ENCODE measurements at regions not wholly inside any gene's neighbourhood (a gene's known extent, or its start where the extent isn't known, plus 50 kb on each side); places are given as distances from the start of the nearest gene placed in this dataset.
"Not testable (repeated sequence)": the region's sequence is repeated elsewhere in the genome, so short reads cannot be mapped to it uniquely, and the experiment has no call there.

GRCh38 chr20:18876394-18876793, 62.8 kb downstream of the SCP2D1 start:
- DNase-seq; H3K4me1 ChIP-seq (ENCODE audit: control insufficient read depth, insufficient read depth, low read length); H3K27ac ChIP-seq (ENCODE audit: low read length); H3K9me3 ChIP-seq (ENCODE audit: control insufficient read depth, low read length); H3K4me3 ChIP-seq (ENCODE audit: low read length); ATAC-seq; H3K27me3 ChIP-seq (ENCODE audit: control insufficient read depth, insufficient read depth); intact Hi-C loops (cut with DNase I): not testable (repeated sequence)

GRCh38 chr20:18879262-18879661, 65.7 kb downstream of the SCP2D1 start:
- no peaks in the 10 kb centered on the region for H3K27me3 ChIP-seq (ENCODE audit: control insufficient read depth, insufficient read depth)
- 51% methylated on average over 2 of the region's 2 CpGs for WGBS
- no peak overlapping the region for H3K27ac ChIP-seq (ENCODE audit: low read length)
- intact Hi-C loops (cut with DNase I): no loop called here
- no peak for ATAC-seq
- DNase-seq: no peak
- no peak overlapping the region for H3K4me3 ChIP-seq (ENCODE audit: low read length)
- H3K9me3 ChIP-seq (ENCODE audit: control insufficient read depth, low read length): no peaks in the 10 kb centered on the region
- H3K4me1 ChIP-seq (ENCODE audit: control insufficient read depth, insufficient read depth, low read length): no peaks in the 10 kb centered on the region

DNA sequence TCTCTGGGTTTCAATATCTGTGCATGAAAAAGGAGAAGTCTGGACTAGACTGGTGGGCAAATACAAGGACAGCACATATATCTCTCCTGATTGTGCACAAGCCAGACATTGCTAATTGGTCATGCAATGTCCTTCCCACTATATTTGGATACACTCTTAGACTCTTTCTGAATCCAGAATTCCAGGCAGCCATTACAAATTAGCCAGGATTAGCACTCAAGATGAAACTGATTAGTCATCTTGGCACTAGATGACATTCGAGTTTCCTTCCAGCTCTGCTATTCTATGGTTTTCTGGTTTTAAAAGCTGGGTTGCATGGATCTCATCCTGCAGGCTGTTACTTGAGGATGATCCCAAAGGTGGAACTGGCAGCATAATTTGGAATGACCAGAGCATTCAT, 73.2 kb downstream of the SCP2D1 start:
- ATAC-seq: no peak
- no peak for DNase-seq
- intact Hi-C loops (cut with DNase I): no loop called here
- WGBS: 64% methylated on average over 1 of the region's 1 CpG
- Histone ChIP-seq H3K9me3 (ENCODE audit: control insufficient read depth, low read length) (no peaks in the 10 kb centered on the region), H3K4me1 (ENCODE audit: control insufficient read depth, insufficient read depth, low read length) (no peaks in the 10 kb centered on the region), H3K4me3 (ENCODE audit: low read length) (no peak overlapping the region), H3K27me3 (ENCODE audit: control insufficient read depth, insufficient read depth) (no peaks in the 10 kb centered on the region), H3K27ac (ENCODE audit: low read length) (no peak overlapping the region)

DNA sequence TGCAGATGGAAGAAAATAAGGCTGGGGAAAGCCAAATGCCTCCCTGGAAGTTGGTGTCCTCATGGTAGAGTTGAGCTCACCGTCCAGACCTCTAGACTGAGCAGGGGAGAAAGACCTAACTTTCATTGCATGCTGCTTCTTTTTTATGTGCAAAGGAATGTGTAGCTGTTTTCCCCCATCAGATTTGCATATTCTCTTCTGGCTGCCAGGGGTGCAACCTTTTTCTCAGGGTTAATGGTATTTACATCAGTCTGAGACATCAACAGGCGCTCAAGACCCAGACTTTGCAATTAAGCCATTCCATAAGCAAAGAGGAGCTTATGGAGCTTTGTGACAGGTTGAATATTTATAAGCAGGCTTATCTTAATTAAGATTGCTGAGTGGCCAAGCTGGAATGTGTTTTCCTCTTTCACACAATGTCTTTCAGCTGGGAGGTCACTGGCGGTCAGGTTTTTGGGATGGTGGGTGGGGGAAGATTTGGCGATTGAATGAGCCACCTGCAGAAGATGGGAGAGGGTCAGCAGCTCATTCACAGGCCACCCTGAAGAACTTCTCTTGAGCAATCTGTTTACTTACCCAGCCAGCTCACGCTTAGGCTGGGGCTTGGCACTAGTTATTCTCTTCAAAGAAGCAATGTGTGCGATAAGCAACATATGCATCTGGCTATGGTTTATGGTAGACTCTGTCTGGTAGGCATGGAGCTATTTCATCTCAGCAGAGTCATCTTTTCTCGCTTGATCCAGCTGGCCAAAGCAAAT, 88.6 kb downstream of the SCP2D1 start:
- H3K4me1 ChIP-seq (ENCODE audit: control insufficient read depth, insufficient read depth, low read length): no peaks in the 10 kb centered on the region
- intact Hi-C loops (cut with DNase I): loop anchor here in 1 of 4 donors (10.0 kb wide), 1 partner anchor 753 kb away; no protein-coding TSS in a partner anchor
- H3K9me3 ChIP-seq (ENCODE audit: control insufficient read depth, low read length): no peaks in the 10 kb centered on the region
- WGBS: 69% methylated on average over 7 of the region's 7 CpGs
- H3K4me3 ChIP-seq (ENCODE audit: low read length): no peak overlapping the region
- no peaks in the 10 kb centered on the region for H3K27me3 ChIP-seq (ENCODE audit: control insufficient read depth, insufficient read depth)
- DNase-seq (no peak), ATAC-seq (no peak)
- H3K27ac ChIP-seq (ENCODE audit: low read length): no peak overlapping the region

- no peak overlapping the region for H3K4me3 ChIP-seq (ENCODE audit: low read length)
- 41% methylated on average over 4 of the region's 4 CpGs for WGBS
- no peak overlapping the region for H3K27ac ChIP-seq (ENCODE audit: low read length)
- DNase-seq: no peak
- intact Hi-C loops (cut with DNase I): loop anchor here in 1 of 4 donors (10.0 kb wide), 1 partner anchor 751 kb away; no protein-coding TSS in a partner anchor
- no peak for ATAC-seq
- H3K27me3 ChIP-seq (ENCODE audit: control insufficient read depth, insufficient read depth): no peaks in the 10 kb centered on the region
- H3K9me3 ChIP-seq (ENCODE audit: control insufficient read depth, low read length): no peaks in the 10 kb centered on the region
- no peaks in the 10 kb centered on the region for H3K4me1 ChIP-seq (ENCODE audit: control insufficient read depth, insufficient read depth, low read length)
Observed at GRCh38 chr20:18904192-18904591, 90.6 kb downstream of the SCP2D1 start.

DNA sequence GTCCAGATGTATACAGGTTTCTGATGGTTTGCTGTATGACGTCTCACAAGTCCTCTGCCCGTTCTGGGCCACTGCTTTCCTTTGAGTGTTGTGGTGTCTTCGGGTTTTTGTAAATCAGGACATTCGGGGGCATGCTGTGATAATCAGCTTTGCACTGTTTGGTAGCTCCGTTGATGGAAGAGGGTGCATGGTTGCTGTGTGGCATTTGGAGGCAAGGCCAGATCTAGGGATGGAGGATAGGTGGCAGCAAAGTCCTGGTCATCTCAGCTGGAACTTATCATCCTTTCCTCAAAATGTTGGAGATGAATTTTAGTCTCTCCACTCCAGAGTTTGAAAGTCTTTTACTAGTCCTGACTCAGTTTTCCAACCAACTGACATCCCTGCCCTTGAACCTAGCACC, 91.0 kb downstream of the SCP2D1 start:
- no peaks in the 10 kb centered on the region for H3K4me1 ChIP-seq (ENCODE audit: control insufficient read depth, insufficient read depth, low read length)
- DNase-seq (no peak), ATAC-seq (no peak)
- 56% methylated on average over 5 of the region's 5 CpGs for WGBS
- intact Hi-C loops (cut with DNase I): loop anchor here in 1 of 4 donors (10.0 kb wide), 1 partner anchor 750 kb away; no protein-coding TSS in a partner anchor
- no peak overlapping the region for H3K4me3 ChIP-seq (ENCODE audit: low read length)
- H3K9me3 ChIP-seq (ENCODE audit: control insufficient read depth, low read length): no peaks in the 10 kb centered on the region
- H3K27ac ChIP-seq (ENCODE audit: low read length): no peak overlapping the region
- H3K27me3 ChIP-seq (ENCODE audit: control insufficient read depth, insufficient read depth): no peaks in the 10 kb centered on the region

DNA sequence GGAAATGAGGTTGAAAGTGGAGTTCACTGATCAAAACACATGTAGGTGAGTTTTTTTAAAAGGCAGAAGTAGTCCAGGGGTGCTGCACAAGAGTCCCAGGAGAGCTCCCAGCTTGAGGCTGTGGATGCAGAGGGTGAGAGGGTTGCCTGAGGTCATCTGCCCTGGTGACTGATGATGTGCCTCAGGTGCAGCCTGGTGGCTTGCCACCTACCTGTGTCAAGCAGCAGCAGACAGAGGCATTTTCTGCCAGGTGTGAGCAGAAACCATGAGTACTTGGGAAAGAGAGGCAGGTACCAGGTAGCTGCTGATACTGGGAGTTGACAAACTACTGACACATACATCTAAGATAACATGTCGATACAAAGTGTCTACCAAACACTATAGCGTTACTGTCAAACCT, 92.5 kb downstream of the SCP2D1 start:
- H3K4me3 ChIP-seq (ENCODE audit: low read length): no peak overlapping the region
- WGBS: 54% methylated on average over 2 of the region's 2 CpGs
- no peaks in the 10 kb centered on the region for H3K27me3 ChIP-seq (ENCODE audit: control insufficient read depth, insufficient read depth)
- no peak overlapping the region for H3K27ac ChIP-seq (ENCODE audit: low read length)
- H3K4me1 ChIP-seq (ENCODE audit: control insufficient read depth, insufficient read depth, low read length): no peaks in the 10 kb centered on the region
- H3K9me3 ChIP-seq (ENCODE audit: control insufficient read depth, low read length): no peaks in the 10 kb centered on the region
- intact Hi-C loops (cut with DNase I): loop anchor here in 1 of 4 donors (10.0 kb wide), 1 partner anchor 749 kb away; no protein-coding TSS in a partner anchor
- no peak for DNase-seq
- ATAC-seq: no peak

- no peak for ATAC-seq
- intact Hi-C loops (cut with DNase I): loop anchor here in 1 of 4 donors (10.0 kb wide), 1 partner anchor 747 kb away; no protein-coding TSS in a partner anchor
- WGBS: 79% methylated on average over 6 of the region's 6 CpGs
- no peak for DNase-seq
- Histone ChIP-seq H3K27ac (ENCODE audit: low read length) (no peak overlapping the region), H3K9me3 (ENCODE audit: control insufficient read depth, low read length) (no peaks in the 10 kb centered on the region), H3K4me3 (ENCODE audit: low read length) (no peak overlapping the region), H3K27me3 (ENCODE audit: control insufficient read depth, insufficient read depth) (no peaks in the 10 kb centered on the region), H3K4me1 (ENCODE audit: control insufficient read depth, insufficient read depth, low read length) (no peaks in the 10 kb centered on the region)
Observed at GRCh38 chr20:18907353-18907752, 93.8 kb downstream of the SCP2D1 start.

- Histone ChIP-seq H3K4me1 (ENCODE audit: control insufficient read depth, insufficient read depth, low read length) (no peaks in the 10 kb centered on the region), H3K9me3 (ENCODE audit: control insufficient read depth, low read length) (no peaks in the 10 kb centered on the region), H3K4me3 (ENCODE audit: low read length) (no peak overlapping the region), H3K27ac (ENCODE audit: low read length) (no peak overlapping the region), H3K27me3 (ENCODE audit: control insufficient read depth, insufficient read depth) (no peaks in the 10 kb centered on the region)
- DNase-seq (no peak), ATAC-seq (no peak)
- intact Hi-C loops (cut with DNase I): loop anchor here in 1 of 4 donors (10.0 kb wide), 1 partner anchor 747 kb away; no protein-coding TSS in a partner anchor
- WGBS: 59% methylated on average over 3 of the region's 3 CpGs
Observed at GRCh38 chr20:18908109-18908508, 94.5 kb downstream of the SCP2D1 start.

- Histone ChIP-seq H3K27me3 (ENCODE audit: control insufficient read depth, insufficient read depth) (no peaks in the 10 kb centered on the region), H3K4me1 (ENCODE audit: control insufficient read depth, insufficient read depth, low read length) (no peaks in the 10 kb centered on the region), H3K4me3 (ENCODE audit: low read length) (no peak overlapping the region), H3K9me3 (ENCODE audit: control insufficient read depth, low read length) (no peaks in the 10 kb centered on the region), H3K27ac (ENCODE audit: low read length) (no peak overlapping the region)
- no peak for DNase-seq
- intact Hi-C loops (cut with DNase I): loop anchor here in 1 of 4 donors (10.0 kb wide), 1 partner anchor 746 kb away; no protein-coding TSS in a partner anchor
- ATAC-seq: no peak
Observed at GRCh38 chr20:18909254-18909653, 95.7 kb downstream of the SCP2D1 start.

DNA sequence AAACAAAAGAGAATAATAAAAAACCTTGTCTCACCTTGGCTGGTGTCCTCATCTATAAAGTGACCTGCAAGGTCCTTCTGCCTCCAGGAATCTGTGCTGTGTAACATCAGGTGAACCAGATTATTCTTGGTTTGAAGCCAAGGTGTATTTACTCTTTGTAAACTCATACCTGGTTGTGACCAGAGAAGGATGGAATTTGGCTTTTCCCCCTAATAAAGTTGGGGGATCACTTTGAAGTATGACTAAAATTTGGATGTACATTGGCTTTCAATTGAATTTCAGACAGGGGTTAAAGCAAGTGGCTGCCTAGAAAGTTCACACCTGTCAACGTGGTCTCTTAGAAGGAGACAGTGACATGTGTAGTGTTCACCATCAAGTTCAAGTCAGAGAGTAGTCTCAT, 100.1 kb downstream of the SCP2D1 start:
- WGBS: 61% methylated on average over 1 of the region's 1 CpG

More for the DNA sequence above, 100.1 kb downstream of the SCP2D1 start:
- DNase-seq: no peak
- H3K4me3 ChIP-seq (ENCODE audit: low read length): no peak overlapping the region
- H3K9me3 ChIP-seq (ENCODE audit: control insufficient read depth, low read length): no peaks in the 10 kb centered on the region
- no peak for ATAC-seq
- H3K27me3 ChIP-seq (ENCODE audit: control insufficient read depth, insufficient read depth): no peaks in the 10 kb centered on the region
- H3K27ac ChIP-seq (ENCODE audit: low read length): no peak overlapping the region
- no peaks in the 10 kb centered on the region for H3K4me1 ChIP-seq (ENCODE audit: control insufficient read depth, insufficient read depth, low read length)
- intact Hi-C loops (cut with DNase I): no loop called here
